ENCODE measurements at regions not wholly inside any gene's neighbourhood (a gene's known extent, or its start where the extent isn't known, plus 50 kb on each side); places are given as distances from the start of the nearest gene placed in this dataset.

- H3K36me3 ChIP-seq (ENCODE audit: low read depth): no peaks in the 10 kb centered on the region
- intact Hi-C loops (cut with DNase I, micrococcal nuclease): no loop called here
- DNase-seq: no peak
- TF ChIP-seq CTCF (IDR thresholded peaks at IDR 0.05): no peak
- no peak overlapping the region for H3K4me3 ChIP-seq
- no peaks in the 10 kb centered on the region for H3K9me3 ChIP-seq
- no peaks in the 10 kb centered on the region for H3K4me1 ChIP-seq (ENCODE audit: low read depth)
- ATAC-seq: no peak
Observed at GRCh38 chr16:55968221-55968620, 93.0 kb upstream of the CES5A start.

GRCh38 chr16:55964923-55965475 is 89.8 kb upstream of the CES5A start:
- H3K9me3 ChIP-seq: no peaks in the 10 kb centered on the region
- H3K36me3 ChIP-seq (ENCODE audit: low read depth): no peaks in the 10 kb centered on the region
- no peaks in the 10 kb centered on the region for H3K4me1 ChIP-seq (ENCODE audit: low read depth)
- H3K4me3 ChIP-seq: no peak overlapping the region
- TF ChIP-seq CTCF (IDR thresholded peaks at IDR 0.05): no peak
- ATAC-seq (no peak), DNase-seq (no peak)
- intact Hi-C loops (cut with DNase I, micrococcal nuclease): no loop called here

GRCh38 chr16:55955845-55956244 is 80.7 kb upstream of the CES5A start:
- intact Hi-C loops (cut with DNase I, micrococcal nuclease): no loop called here
- no peaks in the 10 kb centered on the region for H3K4me1 ChIP-seq (ENCODE audit: low read depth)
- no peaks in the 10 kb centered on the region for H3K36me3 ChIP-seq (ENCODE audit: low read depth)
- no peak for TF ChIP-seq CTCF (IDR thresholded peaks at IDR 0.05)
- peak in 1 of 3 donors; percentile 17 for DNase-seq
- no peaks in the 10 kb centered on the region for H3K9me3 ChIP-seq
- no peak for ATAC-seq
- no peak overlapping the region for H3K4me3 ChIP-seq

GRCh38 chr16:55955424-55955823 is 80.3 kb upstream of the CES5A start:
- no peak for ATAC-seq
- no peak for DNase-seq
- intact Hi-C loops (cut with DNase I, micrococcal nuclease): no loop called here
- H3K4me3 ChIP-seq: no peak overlapping the region
- H3K9me3 ChIP-seq: no peaks in the 10 kb centered on the region
- no peaks in the 10 kb centered on the region for H3K36me3 ChIP-seq (ENCODE audit: low read depth)
- no peak for TF ChIP-seq CTCF (IDR thresholded peaks at IDR 0.05)
- H3K4me1 ChIP-seq (ENCODE audit: low read depth): no peaks in the 10 kb centered on the region

GRCh38 chr16:55954906-55955305 is 79.7 kb upstream of the CES5A start:
- no peaks in the 10 kb centered on the region for H3K9me3 ChIP-seq
- TF ChIP-seq CTCF (IDR thresholded peaks at IDR 0.05): no peak
- ATAC-seq (no peak), DNase-seq (no peak)
- no peaks in the 10 kb centered on the region for H3K36me3 ChIP-seq (ENCODE audit: low read depth)
- no peak overlapping the region for H3K4me3 ChIP-seq
- H3K4me1 ChIP-seq (ENCODE audit: low read depth): no peaks in the 10 kb centered on the region
- intact Hi-C loops (cut with DNase I, micrococcal nuclease): no loop called here

- ATAC-seq: no peak
- intact Hi-C loops (cut with DNase I, micrococcal nuclease): loop anchor here in 1 of 2 donors (5.0 kb wide), 1 partner anchor 368 kb away; no protein-coding TSS in a partner anchor
Observed at GRCh38 chr16:55949518-55949917, 74.3 kb upstream of the CES5A start.

More at GRCh38 chr16:55949518-55949917, 74.3 kb upstream of the CES5A start:
- Histone ChIP-seq H3K4me1 (ENCODE audit: low read depth) (no peaks in the 10 kb centered on the region), H3K36me3 (ENCODE audit: low read depth) (no peaks in the 10 kb centered on the region), H3K4me3 (no peak overlapping the region), H3K9me3 (no peaks in the 10 kb centered on the region)
- TF ChIP-seq CTCF (IDR thresholded peaks at IDR 0.05): no peak
- DNase-seq: no peak
